ENCODE measurements at regions not wholly inside any gene's neighbourhood (a gene's known extent, or its start where the extent isn't known, plus 50 kb on each side); places are given as distances from the start of the nearest gene placed in this dataset.
"Not testable (repeated sequence)": the region's sequence is repeated elsewhere in the genome, so short reads cannot be mapped to it uniquely, and the experiment has no call there.

DNA sequence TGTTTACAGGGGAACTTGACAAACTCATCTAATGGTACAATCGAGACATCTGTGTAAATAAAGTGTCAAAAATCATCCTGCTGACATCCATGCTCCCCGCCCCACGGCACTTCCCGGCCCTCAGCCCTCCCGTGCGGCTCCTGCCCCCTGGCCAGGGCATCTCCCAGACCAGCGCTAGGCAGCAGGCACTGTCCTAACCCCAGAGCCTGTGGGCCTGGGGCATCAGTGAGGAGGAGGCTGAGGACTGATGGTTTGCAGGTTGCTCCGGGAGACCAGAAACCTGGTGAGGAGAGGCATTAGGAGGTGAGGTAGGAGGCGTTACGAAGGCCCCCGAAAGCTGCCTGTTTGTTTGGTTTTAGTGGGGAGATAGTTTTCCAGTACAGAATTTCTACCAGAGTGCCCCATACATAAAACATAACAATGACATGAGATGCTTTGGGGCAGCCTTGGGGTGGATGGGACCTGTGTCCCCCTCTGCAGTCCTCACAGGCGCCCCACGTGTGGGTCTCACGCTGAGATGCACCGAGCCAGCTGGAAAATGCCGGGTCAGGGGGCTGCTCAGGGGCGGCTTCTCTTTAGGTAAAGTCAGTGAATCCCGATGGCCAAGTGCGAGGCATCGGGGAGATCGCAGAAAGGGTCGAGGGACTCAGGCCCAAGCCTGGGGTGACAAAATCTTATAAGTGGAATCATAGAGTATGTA, 114.2 kb downstream of the RTP5 start:
- Histone ChIP-seq H3K36me3 (ENCODE audit: control insufficient read depth in 2 of 2, insufficient read depth in 2 of 2, low read length in 2 of 2) (no peaks in the 10 kb centered on the region), H3K27me3 (ENCODE audit: control insufficient read depth in 2 of 2, insufficient read depth in 2 of 2, low read length in 2 of 2) (no peaks in the 10 kb centered on the region), H3K4me3 (ENCODE audit: low read length in 2 of 2) (peak overlapping the region; percentile 34 to 56), H3K9me3 (ENCODE audit: control insufficient read depth in 2 of 2, low read length in 2 of 2) (no peaks in the 10 kb centered on the region), H3K27ac (ENCODE audit: low read depth in 2 of 2, low read length in 2 of 2) (peak overlapping the region; percentile 1 to 45), H3K4me1 (ENCODE audit: control insufficient read depth in 2 of 2, insufficient read depth in 2 of 2, low read length in 2 of 2) (peaks cover 0 to 3% of the 10 kb centered on the region in 2 donors), H3K9ac (ENCODE audit: low read depth in 1 of 2, low read length in 2 of 2) (peak overlapping the region in 1 of 2 donors; percentile 24)

DNA sequence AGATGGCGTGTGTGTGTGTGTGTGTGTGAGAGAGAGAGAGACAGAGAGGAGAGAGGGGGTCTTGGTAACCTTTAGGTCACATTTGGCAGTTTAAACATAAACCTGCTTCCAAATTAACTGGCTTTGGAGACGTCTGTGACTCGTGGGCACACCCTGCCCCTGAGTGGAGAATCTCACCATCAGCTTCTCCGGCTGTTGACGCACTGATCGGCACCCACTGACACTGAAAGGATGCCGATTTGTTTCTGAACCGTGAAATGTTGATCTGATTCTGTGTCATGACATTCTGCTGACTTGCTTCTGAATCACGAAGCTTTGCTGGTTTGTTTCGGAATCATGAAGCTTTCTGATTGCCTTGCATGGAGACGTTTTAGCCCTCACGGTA, 114.7 kb downstream of the RTP5 start:
- Histone ChIP-seq H3K9me3 (ENCODE audit: control insufficient read depth in 2 of 2, low read length in 2 of 2) (no peaks in the 10 kb centered on the region), H3K4me3 (ENCODE audit: low read length in 2 of 2) (no peak overlapping the region), H3K4me1 (ENCODE audit: control insufficient read depth in 2 of 2, insufficient read depth in 2 of 2, low read length in 2 of 2) (peaks cover 0 to 3% of the 10 kb centered on the region in 2 donors)

GRCh38 chr2:241984658-241985057, 115.1 kb downstream of the RTP5 start:
- no peaks in the 10 kb centered on the region for H3K9me3 ChIP-seq (ENCODE audit: control insufficient read depth in 2 of 2, low read length in 2 of 2)
- no peak overlapping the region for H3K4me3 ChIP-seq (ENCODE audit: low read length in 2 of 2)
- H3K9ac ChIP-seq (ENCODE audit: low read depth in 1 of 2, low read length in 2 of 2) = no peak overlapping the region
- no peak overlapping the region for H3K27ac ChIP-seq (ENCODE audit: low read depth in 2 of 2, low read length in 2 of 2)
- peaks cover 0 to 3% of the 10 kb centered on the region in 2 donors for H3K4me1 ChIP-seq (ENCODE audit: control insufficient read depth in 2 of 2, insufficient read depth in 2 of 2, low read length in 2 of 2)
- H3K27me3 ChIP-seq (ENCODE audit: control insufficient read depth in 2 of 2, insufficient read depth in 2 of 2, low read length in 2 of 2) = no peaks in the 10 kb centered on the region
- H3K36me3 ChIP-seq (ENCODE audit: control insufficient read depth in 2 of 2, insufficient read depth in 2 of 2, low read length in 2 of 2) = no peaks in the 10 kb centered on the region

More for the DNA sequence above, 114.7 kb downstream of the RTP5 start:
- Histone ChIP-seq H3K9ac (ENCODE audit: low read depth in 1 of 2, low read length in 2 of 2) (no peak overlapping the region), H3K36me3 (ENCODE audit: control insufficient read depth in 2 of 2, insufficient read depth in 2 of 2, low read length in 2 of 2) (no peaks in the 10 kb centered on the region), H3K27ac (ENCODE audit: low read depth in 2 of 2, low read length in 2 of 2) (no peak overlapping the region), H3K27me3 (ENCODE audit: control insufficient read depth in 2 of 2, insufficient read depth in 2 of 2, low read length in 2 of 2) (no peaks in the 10 kb centered on the region)

DNA sequence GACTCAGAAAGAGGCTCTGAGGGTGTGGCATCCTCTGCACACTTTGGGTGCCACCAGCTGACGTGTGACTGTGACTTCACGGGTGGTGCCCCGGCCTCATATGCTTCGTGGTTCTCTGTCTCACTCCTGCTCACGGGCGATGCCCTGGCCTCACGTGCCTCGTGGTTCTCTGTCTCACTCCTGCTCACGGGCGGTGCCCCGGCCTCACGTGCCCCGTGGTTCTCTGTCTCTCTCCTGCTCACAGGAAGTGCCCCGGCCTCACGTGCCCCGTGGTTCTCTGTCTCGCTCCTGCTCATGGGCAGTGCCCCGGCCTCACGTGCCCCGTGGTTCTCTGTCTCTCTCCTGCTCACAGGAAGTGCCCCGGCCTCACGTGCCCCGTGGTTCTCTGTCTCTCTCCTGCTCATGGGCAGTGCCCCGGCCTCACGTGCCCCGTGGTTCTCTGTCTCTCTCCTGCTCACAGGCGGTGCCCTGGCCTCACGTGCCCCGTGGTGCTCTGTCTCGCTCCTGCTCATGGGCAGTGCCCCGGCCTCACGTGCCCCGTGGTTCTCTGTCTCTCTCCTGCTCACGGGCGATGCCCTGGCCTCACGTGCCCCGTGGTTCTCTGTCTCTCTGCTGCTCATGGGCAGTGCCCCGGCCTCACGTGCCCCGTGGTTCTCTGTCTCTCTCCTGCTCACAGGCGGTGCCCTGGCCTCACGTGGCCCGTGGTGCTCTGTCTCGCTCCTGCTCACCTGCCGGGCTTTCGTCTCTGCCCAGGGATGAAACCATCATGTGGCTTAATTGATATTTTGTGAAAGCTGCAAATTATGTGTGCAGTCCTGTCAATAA, 115.8 kb downstream of the RTP5 start:
- H3K27ac ChIP-seq (ENCODE audit: low read depth in 2 of 2, low read length in 2 of 2) = peak overlapping the region in 1 of 2 donors; percentile 40
- H3K4me1 ChIP-seq (ENCODE audit: control insufficient read depth in 2 of 2, insufficient read depth in 2 of 2, low read length in 2 of 2); H3K27me3 ChIP-seq (ENCODE audit: control insufficient read depth in 2 of 2, insufficient read depth in 2 of 2, low read length in 2 of 2); H3K9ac ChIP-seq (ENCODE audit: low read depth in 1 of 2, low read length in 2 of 2); H3K4me3 ChIP-seq (ENCODE audit: low read length in 2 of 2); H3K9me3 ChIP-seq (ENCODE audit: control insufficient read depth in 2 of 2, low read length in 2 of 2); H3K36me3 ChIP-seq (ENCODE audit: control insufficient read depth in 2 of 2, insufficient read depth in 2 of 2, low read length in 2 of 2): not testable (repeated sequence)

DNA sequence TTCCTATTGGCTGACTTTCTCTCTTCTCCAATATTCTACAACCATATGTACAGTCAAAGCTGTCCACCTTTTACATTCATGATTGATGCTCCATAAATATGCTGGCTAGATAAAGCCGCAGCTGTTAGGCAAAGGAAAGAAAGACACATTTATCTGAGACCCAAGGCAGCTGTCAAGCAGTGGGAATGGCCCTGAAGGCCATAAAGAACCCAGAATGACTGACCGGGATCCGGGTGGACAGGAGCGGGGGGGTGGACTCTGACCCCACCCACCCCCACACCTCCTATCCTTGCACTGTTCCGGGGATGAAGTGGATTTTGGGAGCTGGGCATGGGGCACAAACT, 116.4 kb downstream of the RTP5 start:
- Histone ChIP-seq H3K27me3 (ENCODE audit: control insufficient read depth in 2 of 2, insufficient read depth in 2 of 2, low read length in 2 of 2) (no peaks in the 10 kb centered on the region), H3K27ac (ENCODE audit: low read depth in 2 of 2, low read length in 2 of 2) (no peak overlapping the region), H3K4me1 (ENCODE audit: control insufficient read depth in 2 of 2, insufficient read depth in 2 of 2, low read length in 2 of 2) (peaks cover 0 to 3% of the 10 kb centered on the region in 2 donors), H3K36me3 (ENCODE audit: control insufficient read depth in 2 of 2, insufficient read depth in 2 of 2, low read length in 2 of 2) (no peaks in the 10 kb centered on the region), H3K9ac (ENCODE audit: low read depth in 1 of 2, low read length in 2 of 2) (no peak overlapping the region), H3K4me3 (ENCODE audit: low read length in 2 of 2) (no peak overlapping the region), H3K9me3 (ENCODE audit: control insufficient read depth in 2 of 2, low read length in 2 of 2) (no peaks in the 10 kb centered on the region)

DNA sequence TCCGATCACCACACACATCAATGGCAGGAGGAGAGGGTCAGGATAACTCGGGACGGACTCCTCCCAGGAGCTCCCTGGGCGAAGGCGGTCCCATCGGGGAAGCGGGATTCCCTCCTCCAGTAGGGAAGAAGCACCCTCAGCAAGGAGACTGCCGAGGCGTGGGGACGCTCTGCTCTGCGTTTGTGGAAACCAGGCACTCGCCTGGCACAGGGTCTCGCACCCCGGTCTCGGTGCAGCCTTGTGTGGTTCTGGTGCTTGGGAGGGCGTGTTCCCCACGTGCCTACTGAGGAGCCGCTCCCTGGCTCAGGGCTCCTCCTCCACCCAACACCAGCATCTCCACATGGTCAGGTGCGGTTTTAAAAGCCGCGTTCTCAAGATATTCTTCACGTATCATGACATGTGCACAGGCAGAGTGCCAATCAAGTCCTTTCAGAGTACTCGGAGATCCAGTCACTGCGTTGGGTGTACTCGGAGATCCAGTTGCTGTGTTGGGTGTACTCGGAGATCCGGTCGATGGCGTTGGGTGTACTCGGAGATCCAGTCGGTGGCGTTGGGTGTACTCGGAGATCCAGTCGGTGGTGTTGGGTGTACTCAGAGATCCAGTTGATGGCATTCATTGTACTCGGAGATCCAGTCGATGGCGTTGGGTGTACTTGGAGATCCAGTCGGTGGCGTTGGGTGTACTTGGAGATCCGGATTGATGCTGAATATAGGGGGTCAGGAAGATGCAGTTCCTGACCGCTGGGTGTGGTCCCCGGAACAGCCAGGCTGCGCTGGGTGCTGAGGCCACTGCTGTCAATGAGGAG, 117.5 kb downstream of the RTP5 start:
- H3K9ac ChIP-seq (ENCODE audit: low read depth in 1 of 2, low read length in 2 of 2) = no peak overlapping the region
- peaks cover 0 to 3% of the 10 kb centered on the region in 2 donors for H3K4me1 ChIP-seq (ENCODE audit: control insufficient read depth in 2 of 2, insufficient read depth in 2 of 2, low read length in 2 of 2)
- H3K36me3 ChIP-seq (ENCODE audit: control insufficient read depth in 2 of 2, insufficient read depth in 2 of 2, low read length in 2 of 2) = no peaks in the 10 kb centered on the region
- no peaks in the 10 kb centered on the region for H3K27me3 ChIP-seq (ENCODE audit: control insufficient read depth in 2 of 2, insufficient read depth in 2 of 2, low read length in 2 of 2)
- no peaks in the 10 kb centered on the region for H3K9me3 ChIP-seq (ENCODE audit: control insufficient read depth in 2 of 2, low read length in 2 of 2)
- H3K4me3 ChIP-seq (ENCODE audit: low read length in 2 of 2) = no peak overlapping the region
- H3K27ac ChIP-seq (ENCODE audit: low read depth in 2 of 2, low read length in 2 of 2) = no peak overlapping the region

DNA sequence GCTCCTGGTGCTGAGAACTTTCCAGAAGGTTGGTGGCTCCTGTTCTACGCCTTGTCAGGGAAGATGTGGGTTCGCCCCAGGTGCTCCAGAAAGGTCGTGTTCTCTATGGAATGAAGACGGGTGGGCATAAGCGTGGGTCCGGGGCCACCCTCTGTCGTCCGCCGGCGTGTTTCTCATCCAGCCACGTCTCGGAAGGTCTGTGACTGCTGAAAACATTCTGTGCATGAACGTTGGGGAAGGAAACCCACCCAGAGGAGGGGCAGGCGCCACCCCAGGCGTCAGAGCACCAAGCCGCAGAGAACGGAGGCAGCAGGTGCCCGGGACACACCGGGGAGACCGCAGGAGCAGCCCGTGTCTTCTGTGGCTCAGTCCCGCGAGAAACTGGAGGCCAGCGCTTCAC, 118.2 kb downstream of the RTP5 start:
- Histone ChIP-seq H3K4me1 (ENCODE audit: control insufficient read depth in 2 of 2, insufficient read depth in 2 of 2, low read length in 2 of 2) (peaks cover 0 to 3% of the 10 kb centered on the region in 2 donors), H3K27me3 (ENCODE audit: control insufficient read depth in 2 of 2, insufficient read depth in 2 of 2, low read length in 2 of 2) (no peaks in the 10 kb centered on the region), H3K36me3 (ENCODE audit: control insufficient read depth in 2 of 2, insufficient read depth in 2 of 2, low read length in 2 of 2) (no peaks in the 10 kb centered on the region)

GRCh38 chr2:241988146-241988545, 118.6 kb downstream of the RTP5 start:
- H3K4me3 ChIP-seq (ENCODE audit: low read length in 2 of 2) = no peak overlapping the region
- no peaks in the 10 kb centered on the region for H3K36me3 ChIP-seq (ENCODE audit: control insufficient read depth in 2 of 2, insufficient read depth in 2 of 2, low read length in 2 of 2)

More for the DNA sequence above, 118.2 kb downstream of the RTP5 start:
- Histone ChIP-seq H3K9me3 (ENCODE audit: control insufficient read depth in 2 of 2, low read length in 2 of 2) (no peaks in the 10 kb centered on the region), H3K9ac (ENCODE audit: low read depth in 1 of 2, low read length in 2 of 2) (no peak overlapping the region), H3K4me3 (ENCODE audit: low read length in 2 of 2) (no peak overlapping the region), H3K27ac (ENCODE audit: low read depth in 2 of 2, low read length in 2 of 2) (no peak overlapping the region)

DNA sequence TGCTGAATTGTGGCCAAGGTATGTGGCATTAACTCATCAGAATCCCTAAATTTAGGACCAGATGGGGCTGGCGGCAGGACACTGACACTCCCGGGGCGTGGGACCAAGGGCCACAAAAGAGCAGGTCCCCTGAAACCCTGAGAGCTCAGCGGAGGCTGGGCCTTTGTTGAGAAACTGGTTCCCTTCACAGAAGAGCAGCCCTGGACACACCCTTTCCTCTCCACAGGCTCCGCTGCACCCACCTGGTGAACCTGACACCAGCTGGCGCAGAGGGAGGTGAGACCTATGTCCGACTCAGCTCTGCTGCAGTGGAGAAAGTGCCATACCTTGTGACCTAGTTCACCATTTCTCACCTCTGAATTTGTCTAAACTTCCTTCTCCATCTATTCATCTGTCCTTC, 119.5 kb downstream of the RTP5 start:
- H3K9me3 ChIP-seq (ENCODE audit: control insufficient read depth in 2 of 2, low read length in 2 of 2) = no peaks in the 10 kb centered on the region

More at GRCh38 chr2:241988146-241988545, 118.6 kb downstream of the RTP5 start:
- Histone ChIP-seq H3K27me3 (ENCODE audit: control insufficient read depth in 2 of 2, insufficient read depth in 2 of 2, low read length in 2 of 2) (no peaks in the 10 kb centered on the region), H3K9ac (ENCODE audit: low read depth in 1 of 2, low read length in 2 of 2) (no peak overlapping the region), H3K4me1 (ENCODE audit: control insufficient read depth in 2 of 2, insufficient read depth in 2 of 2, low read length in 2 of 2) (peaks cover 0 to 3% of the 10 kb centered on the region in 2 donors), H3K9me3 (ENCODE audit: control insufficient read depth in 2 of 2, low read length in 2 of 2) (no peaks in the 10 kb centered on the region), H3K27ac (ENCODE audit: low read depth in 2 of 2, low read length in 2 of 2) (no peak overlapping the region)

DNA sequence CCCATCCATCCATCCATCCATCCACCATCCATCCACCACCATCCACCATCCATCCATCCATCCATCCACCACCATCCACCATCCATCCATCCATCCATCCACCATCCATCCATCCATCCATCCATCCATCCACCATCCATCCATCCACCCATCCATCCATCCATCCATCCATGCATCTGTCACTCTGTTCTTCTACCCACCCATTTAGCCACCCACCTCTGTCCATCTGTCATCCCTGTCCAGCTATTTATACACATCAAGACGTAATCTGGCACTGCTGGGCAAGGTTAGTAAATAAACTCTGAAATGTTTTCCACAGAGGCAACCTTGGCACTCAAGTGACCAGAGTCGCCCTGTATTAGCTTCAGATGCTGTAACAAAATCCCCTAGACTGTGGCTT, 120.9 kb downstream of the RTP5 start:
- H3K27ac ChIP-seq (ENCODE audit: low read depth in 2 of 2, low read length in 2 of 2) = no peak overlapping the region
- no peaks in the 10 kb centered on the region for H3K4me1 ChIP-seq (ENCODE audit: control insufficient read depth in 2 of 2, insufficient read depth in 2 of 2, low read length in 2 of 2)
- H3K27me3 ChIP-seq (ENCODE audit: control insufficient read depth in 2 of 2, insufficient read depth in 2 of 2, low read length in 2 of 2) = no peaks in the 10 kb centered on the region
- H3K36me3 ChIP-seq (ENCODE audit: control insufficient read depth in 2 of 2, insufficient read depth in 2 of 2, low read length in 2 of 2) = no peaks in the 10 kb centered on the region
- no peak overlapping the region for H3K4me3 ChIP-seq (ENCODE audit: low read length in 2 of 2)
- H3K9ac ChIP-seq (ENCODE audit: low read depth in 1 of 2, low read length in 2 of 2) = no peak overlapping the region
- no peaks in the 10 kb centered on the region for H3K9me3 ChIP-seq (ENCODE audit: control insufficient read depth in 2 of 2, low read length in 2 of 2)

More for the DNA sequence above, 119.5 kb downstream of the RTP5 start:
- Histone ChIP-seq H3K27ac (ENCODE audit: low read depth in 2 of 2, low read length in 2 of 2) (no peak overlapping the region), H3K36me3 (ENCODE audit: control insufficient read depth in 2 of 2, insufficient read depth in 2 of 2, low read length in 2 of 2) (no peaks in the 10 kb centered on the region), H3K27me3 (ENCODE audit: control insufficient read depth in 2 of 2, insufficient read depth in 2 of 2, low read length in 2 of 2) (no peaks in the 10 kb centered on the region), H3K4me1 (ENCODE audit: control insufficient read depth in 2 of 2, insufficient read depth in 2 of 2, low read length in 2 of 2) (no peaks in the 10 kb centered on the region), H3K4me3 (ENCODE audit: low read length in 2 of 2) (no peak overlapping the region), H3K9ac (ENCODE audit: low read depth in 1 of 2, low read length in 2 of 2) (no peak overlapping the region)

Measured in mucosa of rectum (tissue), 2 donors.